ENCODE measurements at regions not wholly inside any gene's neighbourhood (a gene's known extent, or its start where the extent isn't known, plus 50 kb on each side); places are given as distances from the start of the nearest gene placed in this dataset.

DNA sequence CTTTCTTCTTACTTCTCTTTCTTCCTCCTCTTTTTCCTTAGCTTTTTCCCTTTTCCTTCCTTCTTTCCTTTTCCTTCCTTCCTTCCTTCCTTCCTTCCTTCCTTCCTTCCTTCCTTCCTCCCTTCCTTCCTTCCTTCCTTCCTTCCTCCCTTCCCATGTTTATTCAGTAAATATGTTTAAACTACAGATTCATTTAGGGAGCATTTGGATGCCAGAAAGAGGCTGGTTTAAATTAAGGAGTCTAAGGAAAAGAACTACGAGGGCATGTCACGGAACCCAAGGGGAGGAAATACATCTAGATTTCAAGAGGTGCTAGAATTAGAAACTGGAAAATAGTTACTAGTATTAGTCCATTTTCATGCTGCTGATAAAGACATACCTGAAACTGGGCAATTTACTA, 320.0 kb upstream of the ARRDC3 start:
- H3K27me3 ChIP-seq (ENCODE audit: insufficient read depth, poor library complexity, severe bottlenecking) = no peaks in the 10 kb centered on the region
- H3K4me3 ChIP-seq (replicated peaks; ENCODE audit: insufficient read depth, low read length) = no peak overlapping the region
- no peak overlapping the region for H3K27ac ChIP-seq (replicated peaks)
- no peak for DNase-seq (ENCODE audit: low read depth in 1 of 2, low spot score in 1 of 2)
- TF ChIP-seq, protein P1, sequence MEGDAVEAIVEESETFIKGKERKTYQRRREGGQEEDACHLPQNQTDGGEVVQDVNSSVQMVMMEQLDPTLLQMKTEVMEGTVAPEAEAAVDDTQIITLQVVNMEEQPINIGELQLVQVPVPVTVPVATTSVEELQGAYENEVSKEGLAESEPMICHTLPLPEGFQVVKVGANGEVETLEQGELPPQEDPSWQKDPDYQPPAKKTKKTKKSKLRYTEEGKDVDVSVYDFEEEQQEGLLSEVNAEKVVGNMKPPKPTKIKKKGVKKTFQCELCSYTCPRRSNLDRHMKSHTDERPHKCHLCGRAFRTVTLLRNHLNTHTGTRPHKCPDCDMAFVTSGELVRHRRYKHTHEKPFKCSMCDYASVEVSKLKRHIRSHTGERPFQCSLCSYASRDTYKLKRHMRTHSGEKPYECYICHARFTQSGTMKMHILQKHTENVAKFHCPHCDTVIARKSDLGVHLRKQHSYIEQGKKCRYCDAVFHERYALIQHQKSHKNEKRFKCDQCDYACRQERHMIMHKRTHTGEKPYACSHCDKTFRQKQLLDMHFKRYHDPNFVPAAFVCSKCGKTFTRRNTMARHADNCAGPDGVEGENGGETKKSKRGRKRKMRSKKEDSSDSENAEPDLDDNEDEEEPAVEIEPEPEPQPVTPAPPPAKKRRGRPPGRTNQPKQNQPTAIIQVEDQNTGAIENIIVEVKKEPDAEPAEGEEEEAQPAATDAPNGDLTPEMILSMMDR (IDR thresholded peaks at IDR 0.05; ENCODE audit: insufficient read depth, low read length) = no peak
- no peak for TF ChIP-seq GABPA (IDR thresholded peaks at IDR 0.05; ENCODE audit: low read depth)

DNA sequence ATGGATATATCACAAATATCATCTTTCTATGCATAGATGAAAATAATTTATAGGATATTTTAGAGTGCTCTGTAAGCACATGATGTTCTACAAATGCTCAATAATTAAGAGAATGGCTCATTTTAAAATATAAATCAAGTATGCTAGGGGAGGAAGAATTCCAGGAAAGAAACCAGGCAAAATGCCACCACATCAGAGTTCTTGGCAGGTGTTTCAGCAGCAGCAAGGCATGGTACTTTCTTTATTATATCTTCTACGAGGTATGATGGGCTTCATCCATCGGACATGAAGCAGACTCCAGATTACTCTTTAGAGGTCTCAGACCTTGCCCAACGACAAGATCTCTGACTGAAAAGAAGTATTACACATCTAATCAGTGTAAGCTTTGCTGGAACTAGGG, 316.3 kb upstream of the ARRDC3 start:
- TF ChIP-seq POLR2AphosphoS5 (IDR thresholded peaks at IDR 0.05; ENCODE audit: low read depth) (no peak), SPI1 (IDR thresholded peaks at IDR 0.05; ENCODE audit: borderline replicate concordance, low read depth) (no peak), GABPA (IDR thresholded peaks at IDR 0.05; ENCODE audit: low read depth) (no peak)
- TF ChIP-seq, protein P2, sequence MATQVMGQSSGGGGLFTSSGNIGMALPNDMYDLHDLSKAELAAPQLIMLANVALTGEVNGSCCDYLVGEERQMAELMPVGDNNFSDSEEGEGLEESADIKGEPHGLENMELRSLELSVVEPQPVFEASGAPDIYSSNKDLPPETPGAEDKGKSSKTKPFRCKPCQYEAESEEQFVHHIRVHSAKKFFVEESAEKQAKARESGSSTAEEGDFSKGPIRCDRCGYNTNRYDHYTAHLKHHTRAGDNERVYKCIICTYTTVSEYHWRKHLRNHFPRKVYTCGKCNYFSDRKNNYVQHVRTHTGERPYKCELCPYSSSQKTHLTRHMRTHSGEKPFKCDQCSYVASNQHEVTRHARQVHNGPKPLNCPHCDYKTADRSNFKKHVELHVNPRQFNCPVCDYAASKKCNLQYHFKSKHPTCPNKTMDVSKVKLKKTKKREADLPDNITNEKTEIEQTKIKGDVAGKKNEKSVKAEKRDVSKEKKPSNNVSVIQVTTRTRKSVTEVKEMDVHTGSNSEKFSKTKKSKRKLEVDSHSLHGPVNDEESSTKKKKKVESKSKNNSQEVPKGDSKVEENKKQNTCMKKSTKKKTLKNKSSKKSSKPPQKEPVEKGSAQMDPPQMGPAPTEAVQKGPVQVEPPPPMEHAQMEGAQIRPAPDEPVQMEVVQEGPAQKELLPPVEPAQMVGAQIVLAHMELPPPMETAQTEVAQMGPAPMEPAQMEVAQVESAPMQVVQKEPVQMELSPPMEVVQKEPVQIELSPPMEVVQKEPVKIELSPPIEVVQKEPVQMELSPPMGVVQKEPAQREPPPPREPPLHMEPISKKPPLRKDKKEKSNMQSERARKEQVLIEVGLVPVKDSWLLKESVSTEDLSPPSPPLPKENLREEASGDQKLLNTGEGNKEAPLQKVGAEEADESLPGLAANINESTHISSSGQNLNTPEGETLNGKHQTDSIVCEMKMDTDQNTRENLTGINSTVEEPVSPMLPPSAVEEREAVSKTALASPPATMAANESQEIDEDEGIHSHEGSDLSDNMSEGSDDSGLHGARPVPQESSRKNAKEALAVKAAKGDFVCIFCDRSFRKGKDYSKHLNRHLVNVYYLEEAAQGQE (IDR thresholded peaks at IDR 0.05; ENCODE audit: insufficient replicate concordance, low read depth) = no peak
- TF ChIP-seq, protein P1 (IDR thresholded peaks at IDR 0.05; ENCODE audit: insufficient read depth, low read length) = no peak
- DNase-seq (ENCODE audit: low read depth in 1 of 2, low spot score in 1 of 2) = no peak
- Histone ChIP-seq H3K27me3 (ENCODE audit: insufficient read depth, poor library complexity, severe bottlenecking) (no peaks in the 10 kb centered on the region), H3K27ac (replicated peaks) (no peak overlapping the region), H3K4me3 (replicated peaks; ENCODE audit: insufficient read depth, low read length) (no peak overlapping the region)

DNA sequence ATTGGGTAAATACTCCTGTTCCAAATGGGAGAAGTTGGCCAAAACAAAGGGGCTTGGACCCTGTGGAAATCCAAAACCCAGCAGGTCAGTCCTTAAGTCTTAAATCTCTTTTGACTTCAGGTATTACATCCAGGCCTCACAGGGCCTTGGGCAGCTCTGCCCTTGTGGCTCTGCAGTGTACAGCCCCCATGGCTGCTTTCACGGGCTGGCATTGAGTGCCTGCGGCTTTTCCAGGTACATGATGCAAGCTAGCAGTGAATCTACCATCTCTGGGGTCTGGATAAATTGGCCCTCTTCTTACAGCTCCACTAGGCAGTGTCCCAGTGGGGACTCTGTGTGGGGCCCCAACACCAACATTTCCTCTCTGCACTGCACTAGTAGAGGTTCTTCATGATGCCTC, 308.5 kb upstream of the ARRDC3 start:
- H3K4me3 ChIP-seq (replicated peaks; ENCODE audit: insufficient read depth, low read length) = no peak overlapping the region
- DNase-seq (ENCODE audit: low read depth in 1 of 2, low spot score in 1 of 2) = no peak
- TF ChIP-seq, protein P2 (IDR thresholded peaks at IDR 0.05; ENCODE audit: insufficient replicate concordance, low read depth) = no peak
- TF ChIP-seq, protein P1 (IDR thresholded peaks at IDR 0.05; ENCODE audit: insufficient read depth, low read length) = no peak
- TF ChIP-seq GABPA (IDR thresholded peaks at IDR 0.05; ENCODE audit: low read depth) (no peak), SPI1 (IDR thresholded peaks at IDR 0.05; ENCODE audit: borderline replicate concordance, low read depth) (no peak), POLR2AphosphoS5 (IDR thresholded peaks at IDR 0.05; ENCODE audit: low read depth) (no peak)

DNA sequence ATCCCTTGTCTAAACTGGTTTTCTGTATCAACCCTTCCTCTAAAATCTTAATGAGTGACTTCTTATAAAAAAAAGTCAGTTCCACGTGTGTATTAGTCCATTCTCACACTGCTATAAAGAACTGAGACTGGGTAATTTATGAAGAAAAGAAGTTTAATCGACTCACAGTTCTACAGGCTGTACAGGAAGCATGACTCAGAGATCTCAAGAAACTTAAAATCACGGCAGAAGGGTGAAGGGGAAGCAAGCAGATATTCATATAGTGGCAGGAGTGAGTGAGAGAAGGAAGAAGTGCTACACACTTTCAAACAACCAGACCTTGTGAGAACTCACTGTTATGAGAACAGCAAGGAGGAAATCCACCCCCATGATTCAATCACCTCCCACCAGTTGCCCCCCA, 307.8 kb upstream of the ARRDC3 start:
- Histone ChIP-seq H3K4me3 (replicated peaks; ENCODE audit: insufficient read depth, low read length) (no peak overlapping the region), H3K27me3 (ENCODE audit: insufficient read depth, poor library complexity, severe bottlenecking) (no peaks in the 10 kb centered on the region), H3K27ac (replicated peaks) (no peak overlapping the region)
- TF ChIP-seq GABPA (IDR thresholded peaks at IDR 0.05; ENCODE audit: low read depth) = no peak
- no peak for TF ChIP-seq POLR2AphosphoS5 (IDR thresholded peaks at IDR 0.05; ENCODE audit: low read depth)
- TF ChIP-seq, protein P2 (IDR thresholded peaks at IDR 0.05; ENCODE audit: insufficient replicate concordance, low read depth) = no peak
- TF ChIP-seq SPI1 (IDR thresholded peaks at IDR 0.05; ENCODE audit: borderline replicate concordance, low read depth) = no peak
- TF ChIP-seq, protein P1 (IDR thresholded peaks at IDR 0.05; ENCODE audit: insufficient read depth, low read length) = no peak
- no peak for DNase-seq (ENCODE audit: low read depth in 1 of 2, low spot score in 1 of 2)

More for the DNA sequence above, 308.5 kb upstream of the ARRDC3 start:
- Histone ChIP-seq H3K27me3 (ENCODE audit: insufficient read depth, poor library complexity, severe bottlenecking) (no peaks in the 10 kb centered on the region), H3K27ac (replicated peaks) (no peak overlapping the region)

Data from HL-60 (cell line).